Testis (tissue), 2 donors: ENCODE measurements at regions not wholly inside any gene's neighbourhood (a gene's known extent, or its start where the extent isn't known, plus 50 kb on each side); places are given as distances from the start of the nearest gene placed in this dataset.

Source experiments
- DNase-seq: peaks from one replicate; pipeline ENCODE4 v3.0.0-alpha.2; 2019
- H3K27ac ChIP-seq, 2 donors: fragments of 200-600 bp; sonication (generic); one replicate each; pipeline ENCODE4 v1.5.1; 2019
- H3K27me3 ChIP-seq: fragments of 200-600 bp; sonication (generic); one replicate; pipeline ENCODE4 v1.5.1; 2019
- H3K36me3 ChIP-seq: fragments of 200-600 bp; sonication (generic); one replicate; pipeline ENCODE4 v1.5.1; 2017; ENCODE audit warnings: low read depth; ENCODE audit errors: missing control alignments
- H3K4me1 ChIP-seq: fragments of 200-600 bp; sonication (generic); one replicate; pipeline ENCODE4 v1.5.1; 2019
- H3K4me3 ChIP-seq, 2 donors: fragments of 200-600 bp; sonication (generic); one replicate each; pipeline ENCODE4 v1.5.1; 2017 to 2019
- H3K9me3 ChIP-seq: fragments of 200-600 bp; sonication (generic); one replicate; pipeline ENCODE4 v1.5.1; 2017
- POLR2A ChIP-seq: fragments of 450-650 bp; IDR thresholded peaks from one replicate; pipeline ENCODE4 v1.6.1; 2017; ENCODE audit warnings: antibody characterized with exemption, mild to moderate bottlenecking, moderate library complexity
- WGBS, 2 donors: methylation state at CpG; one replicate each; pipeline ENCODE4 v1.1.5; 2018; 5-methylcytosine and 5-hydroxymethylcytosine counted together
- intact Hi-C: fragments of 100-400 bp; cut with DNase I; formaldehyde crosslinking; loops from one replicate; pipeline ENCODE4 v1.15.1; 2023; ENCODE audit warnings: low total_unique reads
- TF ChIP-seq, protein P1 (sequence below), 3 experiments: fragments of 450-650 bp in 2 of 3; fragments of 200-600 bp in 1 of 3; sonication (generic) in 1 of 3; IDR thresholded peaks; one replicate each; pipeline ENCODE4 v1.5.1; 2016 to 2019; ENCODE audit warnings: antibody characterized with exemption in 3 of 3, mild to moderate bottlenecking in 2 of 3, moderate library complexity in 1 of 3

DNA sequence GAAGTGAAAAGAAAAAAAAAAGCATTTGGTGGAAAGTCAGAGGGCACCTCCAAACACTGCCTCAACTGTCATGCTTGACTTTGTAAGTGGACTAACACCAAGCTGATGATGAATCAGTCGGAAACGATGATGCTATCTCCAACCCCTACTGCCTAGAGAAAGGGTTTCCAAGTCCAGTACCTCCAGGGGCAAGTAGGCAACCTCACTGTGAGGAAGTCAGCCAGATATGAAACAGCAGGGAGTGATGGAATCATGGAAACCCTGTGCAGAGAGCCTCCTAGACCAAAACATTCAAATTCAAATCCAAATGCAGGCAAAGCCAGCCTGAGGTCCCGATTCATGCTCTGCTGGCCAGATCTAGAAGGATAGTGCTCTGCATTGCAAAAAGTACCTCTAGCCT is 100.9 kb upstream of the SERP2 start:
- Histone ChIP-seq H3K27me3 (no peaks in the 10 kb centered on the region), H3K27ac (no peak overlapping the region), H3K4me3 (no peak overlapping the region), H3K4me1 (peaks cover 4% of the 10 kb centered on the region), H3K9me3 (no peaks in the 10 kb centered on the region), H3K36me3 (no peaks in the 10 kb centered on the region)
- intact Hi-C loops = no loop called here
- 91 to 95% methylated on average over 3 of the region's 3 CpGs for WGBS, 2 donors
- TF ChIP-seq POLR2A = no peak
- TF ChIP-seq, protein P1, sequence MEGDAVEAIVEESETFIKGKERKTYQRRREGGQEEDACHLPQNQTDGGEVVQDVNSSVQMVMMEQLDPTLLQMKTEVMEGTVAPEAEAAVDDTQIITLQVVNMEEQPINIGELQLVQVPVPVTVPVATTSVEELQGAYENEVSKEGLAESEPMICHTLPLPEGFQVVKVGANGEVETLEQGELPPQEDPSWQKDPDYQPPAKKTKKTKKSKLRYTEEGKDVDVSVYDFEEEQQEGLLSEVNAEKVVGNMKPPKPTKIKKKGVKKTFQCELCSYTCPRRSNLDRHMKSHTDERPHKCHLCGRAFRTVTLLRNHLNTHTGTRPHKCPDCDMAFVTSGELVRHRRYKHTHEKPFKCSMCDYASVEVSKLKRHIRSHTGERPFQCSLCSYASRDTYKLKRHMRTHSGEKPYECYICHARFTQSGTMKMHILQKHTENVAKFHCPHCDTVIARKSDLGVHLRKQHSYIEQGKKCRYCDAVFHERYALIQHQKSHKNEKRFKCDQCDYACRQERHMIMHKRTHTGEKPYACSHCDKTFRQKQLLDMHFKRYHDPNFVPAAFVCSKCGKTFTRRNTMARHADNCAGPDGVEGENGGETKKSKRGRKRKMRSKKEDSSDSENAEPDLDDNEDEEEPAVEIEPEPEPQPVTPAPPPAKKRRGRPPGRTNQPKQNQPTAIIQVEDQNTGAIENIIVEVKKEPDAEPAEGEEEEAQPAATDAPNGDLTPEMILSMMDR (IDR thresholded peaks at IDR 0.05) = no peak
- DNase-seq = no peak

DNA sequence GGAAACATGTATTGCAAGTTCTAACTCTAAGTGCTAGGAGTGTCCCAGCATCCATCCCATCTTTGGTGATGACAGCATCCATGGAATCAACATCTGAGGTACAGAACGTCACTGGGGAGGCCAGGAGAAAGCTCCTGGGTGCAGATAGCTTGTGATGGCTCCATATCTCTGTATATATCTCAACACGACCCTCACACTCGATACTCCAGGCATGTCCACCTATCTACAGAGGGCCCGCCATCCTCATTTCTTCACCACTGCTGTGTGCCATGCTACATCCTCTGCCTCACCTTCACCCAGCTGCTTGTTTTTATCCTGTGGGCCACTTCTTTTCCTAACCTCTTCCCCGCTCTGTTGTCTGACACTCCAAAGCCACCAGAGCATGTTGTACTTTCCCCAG is 100.4 kb upstream of the SERP2 start:
- Histone ChIP-seq H3K27ac (no peak overlapping the region), H3K36me3 (no peaks in the 10 kb centered on the region), H3K27me3 (no peaks in the 10 kb centered on the region), H3K4me1 (peaks cover 4% of the 10 kb centered on the region), H3K9me3 (no peaks in the 10 kb centered on the region), H3K4me3 (no peak overlapping the region)
- no peak for DNase-seq
- intact Hi-C loops = no loop called here
- 94 to 96% methylated on average over 5 of the region's 5 CpGs for WGBS, 2 donors
- TF ChIP-seq, protein P1 (IDR thresholded peaks at IDR 0.05) = no peak
- no peak for TF ChIP-seq POLR2A

DNA sequence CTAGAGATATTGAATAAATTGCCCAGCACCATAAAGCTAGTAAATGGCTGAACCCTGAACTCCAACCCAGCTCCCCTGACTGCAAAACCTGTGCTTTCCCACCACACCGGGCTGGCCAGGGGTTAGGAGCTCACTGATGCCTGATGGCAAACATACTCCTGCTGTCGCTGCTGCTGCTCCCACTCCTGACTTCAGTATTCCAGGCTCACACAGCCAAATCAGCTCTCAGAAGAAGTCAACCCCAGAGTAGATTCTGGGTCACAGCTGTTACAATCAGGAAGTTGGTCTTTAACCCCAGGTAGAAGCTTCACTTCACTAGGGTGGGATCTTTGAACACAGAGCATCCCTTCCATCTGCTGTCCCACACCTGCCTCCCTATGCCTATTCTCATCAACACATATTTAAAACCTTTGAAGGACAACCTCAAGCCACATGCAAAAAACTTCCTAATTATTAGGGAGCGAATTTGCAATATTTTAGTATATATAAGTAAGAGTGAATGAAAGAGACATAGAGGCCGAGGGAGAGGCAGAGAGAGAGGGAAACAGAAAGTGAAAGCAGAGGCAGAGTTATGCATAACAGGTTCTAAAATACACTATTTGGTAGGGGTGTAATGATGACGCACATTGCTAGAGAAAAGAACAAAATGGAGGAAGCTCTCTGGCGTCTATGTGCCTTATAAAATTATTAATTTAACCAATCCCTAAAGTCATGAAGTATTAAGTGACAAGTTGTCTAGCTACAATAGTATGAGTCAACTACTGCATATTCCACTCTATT is 99.4 kb upstream of the SERP2 start:
- WGBS, 2 donors = 67 to 71% methylated on average over 6 of the region's 6 CpGs
- H3K4me3 ChIP-seq = no peak overlapping the region
- TF ChIP-seq POLR2A = no peak
- TF ChIP-seq, protein P1 (IDR thresholded peaks at IDR 0.05) = no peak

DNA sequence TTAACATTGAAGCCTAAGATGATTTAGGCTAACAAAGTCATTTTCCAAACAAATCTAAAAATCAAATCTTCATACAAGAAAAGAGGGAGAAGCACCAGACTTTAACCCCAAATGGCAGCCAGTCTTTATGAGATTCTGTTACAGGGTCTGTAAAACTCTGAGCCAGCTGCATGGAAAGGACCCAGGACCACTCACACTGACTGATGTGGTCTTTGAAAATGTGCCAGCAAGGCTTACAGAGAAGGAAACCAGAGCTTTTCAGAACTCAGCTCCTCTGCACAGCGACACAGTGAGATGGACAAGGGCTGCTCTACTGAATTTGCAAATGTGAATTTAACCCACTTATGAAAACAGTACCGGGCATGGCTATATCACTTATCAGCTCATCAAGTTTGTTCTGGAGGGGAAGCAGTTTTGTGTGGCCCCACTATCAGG is 98.8 kb upstream of the SERP2 start:
- peak overlapping the region in 1 of 2 donors; percentile 57 for H3K27ac ChIP-seq
- no peaks in the 10 kb centered on the region for H3K9me3 ChIP-seq
- H3K36me3 ChIP-seq = no peaks in the 10 kb centered on the region
- WGBS, 2 donors = 75 to 81% methylated on average over 2 of the region's 2 CpGs
- intact Hi-C loops = no loop called here
- no peak for DNase-seq
- peaks cover 4% of the 10 kb centered on the region for H3K4me1 ChIP-seq
- TF ChIP-seq POLR2A = no peak
- TF ChIP-seq, protein P1 (IDR thresholded peaks at IDR 0.05) = no peak
- no peaks in the 10 kb centered on the region for H3K27me3 ChIP-seq
- no peak overlapping the region for H3K4me3 ChIP-seq

More for the DNA sequence above, 99.4 kb upstream of the SERP2 start:
- H3K4me1 ChIP-seq = peaks cover 4% of the 10 kb centered on the region
- H3K27ac ChIP-seq = peak overlapping the region in 1 of 2 donors; percentile 57
- no peaks in the 10 kb centered on the region for H3K9me3 ChIP-seq
- H3K36me3 ChIP-seq = no peaks in the 10 kb centered on the region
- no peaks in the 10 kb centered on the region for H3K27me3 ChIP-seq
- intact Hi-C loops = no loop called here
- DNase-seq = no peak

DNA sequence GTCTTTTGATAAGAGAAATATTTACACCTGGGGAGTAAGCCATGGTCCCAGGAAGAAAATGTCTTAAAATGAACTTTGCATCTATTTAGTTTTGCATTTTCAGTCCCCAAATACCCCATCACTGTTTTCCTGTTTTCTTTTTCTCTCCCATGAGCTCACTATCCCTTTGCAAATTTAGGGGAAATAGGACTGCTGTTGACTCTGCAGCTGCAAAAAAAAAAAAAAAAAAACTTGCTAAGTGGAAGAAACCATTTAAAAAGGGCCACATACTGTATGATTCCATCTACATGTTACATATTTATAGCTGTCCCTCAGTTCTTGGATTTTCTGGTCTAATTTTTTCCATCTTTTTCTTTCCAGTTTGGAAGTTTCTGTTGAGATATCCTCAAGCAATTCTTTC is 98.2 kb upstream of the SERP2 start:
- intact Hi-C loops = no loop called here
- H3K4me3 ChIP-seq = no peak overlapping the region
- no peaks in the 10 kb centered on the region for H3K9me3 ChIP-seq
- H3K27me3 ChIP-seq = no peaks in the 10 kb centered on the region
- no peak overlapping the region for H3K27ac ChIP-seq
- H3K36me3 ChIP-seq = no peaks in the 10 kb centered on the region
- H3K4me1 ChIP-seq = peaks cover 4% of the 10 kb centered on the region
- TF ChIP-seq, protein P1 (IDR thresholded peaks at IDR 0.05) = no peak
- no peak for TF ChIP-seq POLR2A
- no peak for DNase-seq
